H1 (cell line): ENCODE measurements at regions not wholly inside any gene's neighbourhood (a gene's known extent, or its start where the extent isn't known, plus 50 kb on each side); places are given as distances from the start of the nearest gene placed in this dataset.

Source experiments
- CTCF ChIA-PET: fragments of 300-600 bp; sonication (Branson Sonifier 250); formaldehyde crosslinking; loops from one replicate; lab custom pipeline; 2021; ENCODE audit not compliant: partially characterized antibody; lab: Charles Lee
- POLR2A ChIA-PET: fragments of 300-600 bp; sonication (Branson Sonifier 250); formaldehyde crosslinking; loops from one replicate; lab custom pipeline; 2021; ENCODE audit warnings: inconsistent platforms; ENCODE audit not compliant: partially characterized antibody; lab: Charles Lee
- DNase-seq, 2 experiments: peaks; one replicate each; pipeline versions ENCODE4 v3.0.0 to v3.0.0-alpha.2; 2010 to 2022; ENCODE audit warnings: low spot score in 2 of 2, low read depth in 1 of 2, mixed read lengths in 1 of 2
- FAIRE-seq: peaks from 2 replicates; lab custom pipeline; 2011; peaks lifted over from hg19 to GRCh38; lab: Jason Lieb, UNC
- H2AFZ ChIP-seq: 2 replicates; pipeline ENCODE4 v1.8.1; 2012; ENCODE audit warnings: low read length, inconsistent platforms
- H2AK5ac ChIP-seq: 2 replicates; pipeline ENCODE4 v1.6.1; 2013; ENCODE audit warnings: low read depth, low read length
- H2BK120ac ChIP-seq: replicated peaks from 2 replicates; pipeline ENCODE3; 2013; ENCODE audit warnings: low read depth, low read length, inconsistent platforms
- H2BK12ac ChIP-seq: 2 replicates; pipeline ENCODE4 v1.6.1; 2013; ENCODE audit warnings: low read depth, low read length
- H2BK15ac ChIP-seq: 2 replicates; pipeline ENCODE4 v1.6.1; 2013; ENCODE audit warnings: low read length
- H2BK20ac ChIP-seq: 2 replicates; pipeline ENCODE4 v1.6.1; 2013; ENCODE audit warnings: low read length
- H2BK5ac ChIP-seq: 2 replicates; pipeline ENCODE4 v1.6.1; 2013; ENCODE audit warnings: low read depth, low read length
- H3K14ac ChIP-seq: 2 replicates; pipeline ENCODE4 v1.6.1; 2013; ENCODE audit warnings: inconsistent platforms; ENCODE audit not compliant: insufficient read length
- H3K18ac ChIP-seq: 2 replicates; pipeline ENCODE4 v1.6.1; 2013; ENCODE audit warnings: low read length; ENCODE audit errors: extremely low read depth
- H3K23ac ChIP-seq: 2 replicates; pipeline ENCODE4 v1.6.1; 2013; ENCODE audit warnings: inconsistent platforms; ENCODE audit not compliant: insufficient read length
- H3K23me2 ChIP-seq: 2 replicates; pipeline ENCODE4 v1.6.1; 2013; ENCODE audit warnings: low read depth, low read length
- H3K27ac ChIP-seq: 2 replicates; pipeline ENCODE4 v1.6.1; 2011; ENCODE audit warnings: low read depth, low read length, inconsistent platforms
- H3K27me3 ChIP-seq, 4 experiments: replicated peaks in 1 of 4; 1 replicate in 1 of 4; 2 replicates in 3 of 4; pipeline versions ENCODE4 v1.6.1 to v1.8.1; 2011 to 2013; ENCODE audit warnings: low read length in 3 of 4, mild to moderate bottlenecking in 3 of 4, inconsistent platforms in 2 of 4, mixed read lengths in 2 of 4, moderate library complexity in 1 of 4; ENCODE audit not compliant: control insufficient read depth in 3 of 4, insufficient read depth in 3 of 4; ENCODE audit errors: extremely low read depth in 1 of 4
- H3K36me3 ChIP-seq, 4 experiments: 2 replicates each; pipeline versions ENCODE4 v1.6.1 to v1.8.1; 2011 to 2013; ENCODE audit warnings: mild to moderate bottlenecking in 4 of 4, low read length in 3 of 4, moderate library complexity in 2 of 4, control low read depth in 1 of 4, inconsistent platforms in 1 of 4; ENCODE audit not compliant: insufficient read depth in 4 of 4, control insufficient read depth in 2 of 4
- H3K4ac ChIP-seq: replicated peaks from 2 replicates; pipeline ENCODE3; 2013; ENCODE audit warnings: low read length, low read depth, mixed read lengths, inconsistent platforms; ENCODE audit not compliant: insufficient read length
- H3K4me1 ChIP-seq, 4 experiments: replicated peaks in 1 of 4; 1 replicate in 1 of 4; 2 replicates in 3 of 4; pipeline versions ENCODE4 v1.6.1 to v1.8.1; 2011 to 2013; ENCODE audit warnings: low read length in 3 of 4, inconsistent platforms in 2 of 4, mixed read lengths in 1 of 4; ENCODE audit not compliant: insufficient read depth in 4 of 4, control insufficient read depth in 3 of 4
- H3K4me2 ChIP-seq, 2 experiments: 2 replicates each; pipeline versions ENCODE4 v1.6.1 to v1.8.1; 2011 to 2013; ENCODE audit warnings: low read depth in 2 of 2, low read length in 2 of 2, control low read depth in 1 of 2, inconsistent platforms in 1 of 2, mild to moderate bottlenecking in 1 of 2; ENCODE audit not compliant: insufficient read depth in 1 of 2
- H3K4me3 ChIP-seq, 4 experiments: fragments of 200-600, 300-600 bp in 1 of 4; sonication (generic), shearing (Covaris generic), sonication (Bioruptor Twin) in 1 of 4; 2 replicates each; pipeline versions ENCODE4 v1.5.1 to v1.8.1; 2011 to 2016; ENCODE audit warnings: low read length in 4 of 4, low read depth in 3 of 4, control low read depth in 2 of 4, inconsistent platforms in 2 of 4, mild to moderate bottlenecking in 2 of 4, mixed read lengths in 1 of 4, moderate library complexity in 1 of 4; ENCODE audit not compliant: insufficient read depth in 2 of 4; ENCODE audit errors: extremely low read depth in 1 of 4
- H3K56ac ChIP-seq: replicated peaks from 2 replicates; pipeline ENCODE3; 2013; ENCODE audit warnings: low read depth, mild to moderate bottlenecking, mixed read lengths, low read length, inconsistent platforms; ENCODE audit not compliant: insufficient read length
- H3K79me1 ChIP-seq: 2 replicates; pipeline ENCODE4 v1.6.1; 2013; ENCODE audit warnings: low read depth, low read length, control low read depth
- H3K79me2 ChIP-seq, 2 experiments: 2 replicates each; pipeline versions ENCODE4 v1.6.1 to v1.8.1; 2012 to 2013; ENCODE audit warnings: low read length in 2 of 2, mild to moderate bottlenecking in 2 of 2, inconsistent platforms in 1 of 2; ENCODE audit not compliant: insufficient read depth in 2 of 2, control insufficient read depth in 1 of 2
- H3K9ac ChIP-seq, 4 experiments: replicated peaks in 1 of 4; 1 replicate in 1 of 4; 2 replicates in 3 of 4; pipeline versions ENCODE4 v1.6.1 to v1.8.1; 2011 to 2013; ENCODE audit warnings: low read depth in 3 of 4, low read length in 3 of 4, control low read depth in 2 of 4, mild to moderate bottlenecking in 2 of 4, moderate library complexity in 2 of 4, inconsistent platforms in 1 of 4; ENCODE audit errors: extremely low read depth in 1 of 4
- H3K9me3 ChIP-seq, 2 experiments: 2 replicates each; pipeline versions ENCODE4 v1.6.1 to v1.8.1; 2012 to 2013; ENCODE audit warnings: mild to moderate bottlenecking in 2 of 2, moderate library complexity in 2 of 2, control low read depth in 1 of 2, inconsistent platforms in 1 of 2, low read depth in 1 of 2, low read length in 1 of 2, mixed read lengths in 1 of 2; ENCODE audit not compliant: insufficient read depth in 2 of 2
- H4K20me1 ChIP-seq, 2 experiments: replicated peaks in 1 of 2; 2 replicates each; pipeline versions ENCODE3 to v1.8.1; 2011 to 2013; ENCODE audit warnings: inconsistent platforms in 2 of 2, low read length in 2 of 2, mild to moderate bottlenecking in 1 of 2; ENCODE audit not compliant: insufficient read depth in 2 of 2, control insufficient read depth in 1 of 2
- H4K5ac ChIP-seq: 2 replicates; pipeline ENCODE4 v1.6.1; 2013; ENCODE audit warnings: low read length, low read depth, mixed read lengths, inconsistent platforms; ENCODE audit not compliant: insufficient read length
- H4K8ac ChIP-seq: 2 replicates; pipeline ENCODE4 v1.8.0; 2013; ENCODE audit warnings: mild to moderate bottlenecking, moderate library complexity, low read length, inconsistent platforms; ENCODE audit not compliant: insufficient read depth; ENCODE audit errors: extremely low read depth
- H4K91ac ChIP-seq: replicated peaks from 2 replicates; pipeline ENCODE3; 2013; ENCODE audit warnings: low read length, mixed read lengths, inconsistent platforms; ENCODE audit not compliant: insufficient read length
- ASH2L ChIP-seq: fragments of 200-600, 300-600 bp; sonication (generic); IDR thresholded peaks from one replicate; pipeline ENCODE4 v1.7.1; 2017; ENCODE audit warnings: low read length
- CBX5 ChIP-seq: fragments of 300-800, 300-1000 bp; sonication (generic); IDR thresholded peaks from 2 replicates; pipeline ENCODE4 v1.7.1; 2016; ENCODE audit warnings: antibody characterized with exemption, low read length, low read depth
- E2F6 ChIP-seq: IDR thresholded peaks from 2 replicates; pipeline ENCODE4 v1.6.1; 2012; ENCODE audit warnings: inconsistent platforms
- EZH2 ChIP-seq: fragments of 200-600 bp; sonication (generic); IDR thresholded peaks from 2 replicates; pipeline ENCODE4 v1.7.1; 2012; ENCODE audit warnings: low read depth, mild to moderate bottlenecking, moderate library complexity, low read length, inconsistent platforms; ENCODE audit not compliant: severe bottlenecking
- GABPA ChIP-seq: IDR thresholded peaks from 2 replicates; pipeline ENCODE4 v1.6.1; 2011; ENCODE audit warnings: mild to moderate bottlenecking, low read length, moderate library complexity, borderline replicate concordance; ENCODE audit not compliant: insufficient read depth
- HDAC6 ChIP-seq: IDR thresholded peaks from one replicate; pipeline ENCODE4 v1.7.1; 2012; ENCODE audit warnings: low read depth, mild to moderate bottlenecking, inconsistent platforms, low read length, moderate library complexity
- MAX ChIP-seq: IDR thresholded peaks from 2 replicates; pipeline ENCODE4 v1.6.1; 2012; ENCODE audit warnings: inconsistent platforms
- RNF2 ChIP-seq: fragments of 200-900, 300-1000 bp; sonication (generic); IDR thresholded peaks from 2 replicates; pipeline ENCODE4 v1.7.1; 2016; ENCODE audit warnings: borderline replicate concordance, low read depth, mild to moderate bottlenecking, antibody characterized with exemption, low read length; ENCODE audit not compliant: poor library complexity, severe bottlenecking; ENCODE audit errors: missing control alignments
- SAP30 ChIP-seq: fragments of 300-600 bp; sonication (generic); IDR thresholded peaks from 2 replicates; pipeline ENCODE4 v1.7.1; 2012; ENCODE audit warnings: low read length, moderate library complexity, mild to moderate bottlenecking, inconsistent platforms; ENCODE audit not compliant: insufficient read depth, insufficient replicate concordance
- SRF ChIP-seq: IDR thresholded peaks from 2 replicates; pipeline ENCODE4 v1.6.1; 2011; ENCODE audit warnings: mild to moderate bottlenecking, low read depth, low read length, moderate library complexity
- TAF7 ChIP-seq: optimal IDR thresholded peaks from 2 replicates; pipeline ENCODE3; 2011; ENCODE audit warnings: low read depth, mild to moderate bottlenecking, inconsistent platforms, low read length, moderate library complexity, borderline replicate concordance
- TF ChIP-seq, protein P1 (sequence below): IDR thresholded peaks from 2 replicates; pipeline ENCODE4 v1.6.1; 2012; ENCODE audit warnings: low read length, inconsistent platforms

DNA sequence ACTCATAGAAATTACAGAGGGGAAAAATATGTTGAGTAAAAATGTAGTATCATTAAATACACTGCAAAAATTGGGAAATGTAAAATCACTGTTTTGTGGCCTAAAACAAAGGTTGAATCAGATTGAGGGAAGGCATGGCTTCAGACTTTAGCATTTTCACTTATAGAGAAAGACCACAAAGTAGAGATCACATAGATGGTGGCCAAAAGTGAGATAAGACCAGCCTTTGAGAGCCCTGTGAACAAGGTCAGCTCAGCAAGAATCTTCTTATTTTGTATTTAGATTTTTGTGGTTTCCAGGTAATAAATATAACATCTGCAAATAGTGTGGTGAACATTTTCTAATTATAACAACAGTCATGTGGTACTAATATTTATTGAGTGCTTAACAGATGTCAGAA is 544.8 kb upstream of the DPPA4 start:
- Histone ChIP-seq H2BK15ac (no peak overlapping the region), H3K9me3 (peaks cover 8 to 9% of the 10 kb centered on the region in 2 experiments; a peak in 2 of 4 replicates), H3K79me1 (no peaks in the 10 kb centered on the region), H3K27me3 (no peaks in the 10 kb centered on the region), H2AK5ac (no peak overlapping the region), H3K4ac (no peak overlapping the region), H3K56ac (no peak overlapping the region), H2BK20ac (no peak overlapping the region), H3K79me2 (no peaks in the 10 kb centered on the region), H3K23me2 (no peaks in the 10 kb centered on the region), H3K14ac (no peak overlapping the region), H3K9ac (no peak overlapping the region), H3K4me3 (no peak overlapping the region), H3K4me1 (no peaks in the 10 kb centered on the region), H4K91ac (no peak overlapping the region), H3K36me3 (no peaks in the 10 kb centered on the region), H3K18ac (no peak overlapping the region), H2AFZ (no peak overlapping the region), H2BK5ac (no peak overlapping the region), H2BK120ac (no peak overlapping the region), H4K8ac (no peak overlapping the region), H3K23ac (no peak overlapping the region), H4K20me1 (no peaks in the 10 kb centered on the region), H3K27ac (no peak overlapping the region), H3K4me2 (no peak overlapping the region), H2BK12ac (no peak overlapping the region), H4K5ac (no peak overlapping the region)
- POLR2A ChIA-PET = no interaction called here
- FAIRE-seq (no peak), DNase-seq (no peak)
- CTCF ChIA-PET = no interaction called here
- TF ChIP-seq CBX5 (no peak), TAF7 (no peak), GABPA (no peak), ASH2L (no peak), SAP30 (no peak), MAX (no peak), HDAC6 (no peak), E2F6 (no peak), EZH2 (no peak), RNF2 (no peak), SRF (no peak)
- TF ChIP-seq, protein P1, sequence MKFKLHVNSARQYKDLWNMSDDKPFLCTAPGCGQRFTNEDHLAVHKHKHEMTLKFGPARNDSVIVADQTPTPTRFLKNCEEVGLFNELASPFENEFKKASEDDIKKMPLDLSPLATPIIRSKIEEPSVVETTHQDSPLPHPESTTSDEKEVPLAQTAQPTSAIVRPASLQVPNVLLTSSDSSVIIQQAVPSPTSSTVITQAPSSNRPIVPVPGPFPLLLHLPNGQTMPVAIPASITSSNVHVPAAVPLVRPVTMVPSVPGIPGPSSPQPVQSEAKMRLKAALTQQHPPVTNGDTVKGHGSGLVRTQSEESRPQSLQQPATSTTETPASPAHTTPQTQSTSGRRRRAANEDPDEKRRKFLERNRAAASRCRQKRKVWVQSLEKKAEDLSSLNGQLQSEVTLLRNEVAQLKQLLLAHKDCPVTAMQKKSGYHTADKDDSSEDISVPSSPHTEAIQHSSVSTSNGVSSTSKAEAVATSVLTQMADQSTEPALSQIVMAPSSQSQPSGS = no peak
